ENCODE measurements at regions not wholly inside any gene's neighbourhood (a gene's known extent, or its start where the extent isn't known, plus 50 kb on each side); places are given as distances from the start of the nearest gene placed in this dataset.

DNA sequence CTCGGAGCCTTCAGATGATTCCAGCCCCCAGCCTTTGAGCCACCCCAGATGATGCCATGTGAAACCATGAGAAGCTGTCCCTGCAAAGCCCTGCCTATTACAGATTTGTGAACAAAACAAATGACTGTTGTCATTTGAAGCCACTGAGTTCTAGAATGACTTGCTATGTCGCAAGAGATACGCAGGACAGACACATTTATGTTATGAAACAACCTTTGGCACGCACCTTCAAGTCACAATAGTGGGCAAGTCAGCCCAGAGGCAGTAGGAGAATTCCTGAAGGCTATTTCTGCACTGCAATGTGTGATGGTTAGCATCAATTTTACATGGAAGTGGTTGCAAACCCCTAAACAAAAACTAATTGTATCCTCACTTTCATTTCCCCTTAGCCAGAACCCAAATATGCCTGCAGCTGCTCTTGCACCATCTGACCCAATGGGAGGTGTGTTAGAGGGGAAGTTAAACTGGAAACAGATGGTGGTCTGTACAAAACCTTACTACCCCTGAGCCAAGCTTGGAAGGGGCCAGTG, 174.4 kb upstream of the ATP6AP2 start:
- H3K27ac Mint-ChIP-seq: no peak overlapping the region
- H3K9me3 Mint-ChIP-seq: peaks cover 40% of the 10 kb centered on the region
- H3K4me3 Mint-ChIP-seq: no peak overlapping the region
- TF ChIP-seq, protein P1, sequence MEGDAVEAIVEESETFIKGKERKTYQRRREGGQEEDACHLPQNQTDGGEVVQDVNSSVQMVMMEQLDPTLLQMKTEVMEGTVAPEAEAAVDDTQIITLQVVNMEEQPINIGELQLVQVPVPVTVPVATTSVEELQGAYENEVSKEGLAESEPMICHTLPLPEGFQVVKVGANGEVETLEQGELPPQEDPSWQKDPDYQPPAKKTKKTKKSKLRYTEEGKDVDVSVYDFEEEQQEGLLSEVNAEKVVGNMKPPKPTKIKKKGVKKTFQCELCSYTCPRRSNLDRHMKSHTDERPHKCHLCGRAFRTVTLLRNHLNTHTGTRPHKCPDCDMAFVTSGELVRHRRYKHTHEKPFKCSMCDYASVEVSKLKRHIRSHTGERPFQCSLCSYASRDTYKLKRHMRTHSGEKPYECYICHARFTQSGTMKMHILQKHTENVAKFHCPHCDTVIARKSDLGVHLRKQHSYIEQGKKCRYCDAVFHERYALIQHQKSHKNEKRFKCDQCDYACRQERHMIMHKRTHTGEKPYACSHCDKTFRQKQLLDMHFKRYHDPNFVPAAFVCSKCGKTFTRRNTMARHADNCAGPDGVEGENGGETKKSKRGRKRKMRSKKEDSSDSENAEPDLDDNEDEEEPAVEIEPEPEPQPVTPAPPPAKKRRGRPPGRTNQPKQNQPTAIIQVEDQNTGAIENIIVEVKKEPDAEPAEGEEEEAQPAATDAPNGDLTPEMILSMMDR (IDR thresholded peaks at IDR 0.05): no peak
- peaks cover 8% of the 10 kb centered on the region for H3K36me3 Mint-ChIP-seq (ENCODE audit: low read depth)
- peaks cover 15% of the 10 kb centered on the region for H3K4me1 Mint-ChIP-seq
- peaks cover 11% of the 10 kb centered on the region for H3K27me3 Mint-ChIP-seq (ENCODE audit: low read depth, poor library complexity)
- no peak for DNase-seq

DNA sequence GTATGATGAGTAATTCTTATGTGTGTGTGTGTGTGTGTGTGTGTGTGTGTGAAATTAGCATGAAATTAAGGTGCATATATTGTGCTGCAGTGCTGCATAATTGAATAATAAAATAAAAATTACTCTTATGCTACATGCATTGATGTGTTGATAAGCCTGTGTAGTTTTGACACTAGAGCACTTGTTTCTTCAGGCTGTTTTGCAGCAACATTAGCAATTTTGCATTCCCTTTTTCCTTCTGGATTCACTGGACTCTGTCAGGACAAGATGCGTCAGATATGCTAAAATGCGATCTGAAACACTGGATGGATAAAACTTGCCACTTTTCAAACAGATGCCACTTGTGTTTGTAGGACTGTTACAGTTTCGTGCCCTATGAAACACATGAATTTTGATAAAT, 175.4 kb upstream of the ATP6AP2 start:
- no peak for DNase-seq
- no peak overlapping the region for H3K4me3 Mint-ChIP-seq
- H3K4me1 Mint-ChIP-seq: peaks cover 15% of the 10 kb centered on the region
- H3K27ac Mint-ChIP-seq: no peak overlapping the region
- TF ChIP-seq, protein P1 (IDR thresholded peaks at IDR 0.05): no peak
- peaks cover 8% of the 10 kb centered on the region for H3K36me3 Mint-ChIP-seq (ENCODE audit: low read depth)
- peaks cover 37% of the 10 kb centered on the region for H3K9me3 Mint-ChIP-seq
- peaks cover 17% of the 10 kb centered on the region for H3K27me3 Mint-ChIP-seq (ENCODE audit: low read depth, poor library complexity)

DNA sequence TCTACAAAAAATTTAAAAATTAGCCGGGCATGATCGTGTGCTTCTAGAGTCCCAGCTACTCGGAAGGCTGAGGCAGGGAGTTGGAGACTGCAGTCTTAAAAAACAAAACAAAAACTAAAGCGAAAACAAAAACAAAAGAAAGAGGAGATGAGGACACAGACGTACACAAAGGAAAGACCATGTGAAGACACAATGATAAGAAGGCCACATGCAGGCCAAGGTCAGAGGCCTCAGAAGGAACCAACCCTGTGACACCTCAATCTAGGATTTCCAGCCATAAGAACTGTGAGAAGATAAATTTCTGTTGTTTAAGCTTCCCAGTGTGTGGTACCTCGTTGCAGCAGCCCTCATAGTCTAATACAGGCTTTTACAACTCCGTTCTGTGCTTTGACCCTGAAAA, 177.0 kb upstream of the ATP6AP2 start:
- TF ChIP-seq, protein P1 (IDR thresholded peaks at IDR 0.05): no peak
- Mint-ChIP-seq H3K4me3 (no peak overlapping the region), H3K9me3 (peaks cover 34% of the 10 kb centered on the region), H3K4me1 (peaks cover 15% of the 10 kb centered on the region), H3K36me3 (ENCODE audit: low read depth) (peaks cover 7% of the 10 kb centered on the region), H3K27ac (no peak overlapping the region), H3K27me3 (ENCODE audit: low read depth, poor library complexity) (peaks cover 16% of the 10 kb centered on the region)
- no peak for DNase-seq

DNA sequence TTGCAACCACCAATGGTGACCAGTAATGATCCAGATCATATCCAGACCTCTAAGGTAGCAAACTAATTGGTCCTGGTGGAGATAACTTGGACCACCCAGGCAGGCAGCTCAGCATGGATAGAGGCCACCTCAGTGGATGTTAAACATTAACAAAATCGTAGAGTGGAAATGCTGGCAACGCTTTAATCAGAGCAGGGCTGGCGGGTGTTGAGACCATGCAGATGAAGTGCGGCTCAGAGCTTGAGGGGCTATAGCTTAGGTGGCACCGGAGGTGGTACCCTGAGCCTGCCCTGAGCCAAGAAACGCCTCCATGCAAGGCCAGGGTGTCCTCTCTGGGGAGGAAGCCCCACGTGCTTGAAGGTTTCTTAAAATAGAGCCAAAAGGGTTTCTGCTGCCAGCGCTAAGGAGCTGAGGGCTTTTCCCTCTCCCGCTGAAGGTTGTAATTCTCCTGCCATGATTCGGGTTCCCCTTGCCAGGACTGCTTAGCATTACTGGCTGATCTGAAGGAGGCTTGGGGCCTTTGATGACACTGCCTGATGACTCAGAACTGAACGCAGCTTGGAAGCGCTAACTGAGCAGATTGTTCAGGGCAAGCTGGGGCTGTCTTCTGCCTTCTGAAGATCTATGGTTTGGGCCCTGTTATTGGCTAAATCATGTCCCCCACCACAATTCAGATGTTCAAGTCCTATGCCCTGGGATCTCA, 177.8 kb upstream of the ATP6AP2 start:
- peaks cover 16% of the 10 kb centered on the region for H3K27me3 Mint-ChIP-seq (ENCODE audit: low read depth, poor library complexity)
- H3K27ac Mint-ChIP-seq: peak overlapping the region; percentile 53
- H3K4me1 Mint-ChIP-seq: peaks cover 15% of the 10 kb centered on the region
- TF ChIP-seq, protein P1 (IDR thresholded peaks at IDR 0.05): no peak
- peaks cover 1% of the 10 kb centered on the region for H3K36me3 Mint-ChIP-seq (ENCODE audit: low read depth)
- H3K9me3 Mint-ChIP-seq: peaks cover 33% of the 10 kb centered on the region
- H3K4me3 Mint-ChIP-seq: no peak overlapping the region
- DNase-seq: no peak

GRCh38 chrX:40395102-40395501, 185.7 kb upstream of the ATP6AP2 start:
- Mint-ChIP-seq H3K4me3 (no peak overlapping the region), H3K27me3 (ENCODE audit: low read depth, poor library complexity) (peaks cover 9% of the 10 kb centered on the region), H3K9me3 (peaks cover 47% of the 10 kb centered on the region), H3K36me3 (ENCODE audit: low read depth) (no peaks in the 10 kb centered on the region), H3K27ac (no peak overlapping the region), H3K4me1 (no peaks in the 10 kb centered on the region)
- TF ChIP-seq, protein P1 (IDR thresholded peaks at IDR 0.05): no peak
- DNase-seq: no peak

- peaks cover 8% of the 10 kb centered on the region for H3K27me3 Mint-ChIP-seq (ENCODE audit: low read depth, poor library complexity)
- peaks cover 47% of the 10 kb centered on the region for H3K9me3 Mint-ChIP-seq
- DNase-seq: no peak
- no peak overlapping the region for H3K27ac Mint-ChIP-seq
- H3K36me3 Mint-ChIP-seq (ENCODE audit: low read depth): no peaks in the 10 kb centered on the region
- no peaks in the 10 kb centered on the region for H3K4me1 Mint-ChIP-seq
- TF ChIP-seq, protein P1 (IDR thresholded peaks at IDR 0.05): no peak
- H3K4me3 Mint-ChIP-seq: no peak overlapping the region
These were observed 186.5 kb upstream of the ATP6AP2 start for GRCh38 chrX:40394302-40394701.

All from nephron progenitor cell (in vitro differentiated cells).